GM19043 (cell line): ENCODE measurements at regions not wholly inside any gene's neighbourhood (a gene's known extent, or its start where the extent isn't known, plus 50 kb on each side); places are given as distances from the start of the nearest gene placed in this dataset.
"Not testable (repeated sequence)": the region's sequence is repeated elsewhere in the genome, so short reads cannot be mapped to it uniquely, and the experiment has no call there.

Source experiments
- ATAC-seq: cut with Tn5 transposase; IDR thresholded peaks from one replicate; pipeline ENCODE4 v1.9.1; 2021; ENCODE audit warnings: low read depth; ENCODE audit not compliant: unreplicated experiment

GRCh38 chr12:78331753-78332152 lies 501.1 kb downstream of the NAV3 start:
- ATAC-seq = no peak

DNA sequence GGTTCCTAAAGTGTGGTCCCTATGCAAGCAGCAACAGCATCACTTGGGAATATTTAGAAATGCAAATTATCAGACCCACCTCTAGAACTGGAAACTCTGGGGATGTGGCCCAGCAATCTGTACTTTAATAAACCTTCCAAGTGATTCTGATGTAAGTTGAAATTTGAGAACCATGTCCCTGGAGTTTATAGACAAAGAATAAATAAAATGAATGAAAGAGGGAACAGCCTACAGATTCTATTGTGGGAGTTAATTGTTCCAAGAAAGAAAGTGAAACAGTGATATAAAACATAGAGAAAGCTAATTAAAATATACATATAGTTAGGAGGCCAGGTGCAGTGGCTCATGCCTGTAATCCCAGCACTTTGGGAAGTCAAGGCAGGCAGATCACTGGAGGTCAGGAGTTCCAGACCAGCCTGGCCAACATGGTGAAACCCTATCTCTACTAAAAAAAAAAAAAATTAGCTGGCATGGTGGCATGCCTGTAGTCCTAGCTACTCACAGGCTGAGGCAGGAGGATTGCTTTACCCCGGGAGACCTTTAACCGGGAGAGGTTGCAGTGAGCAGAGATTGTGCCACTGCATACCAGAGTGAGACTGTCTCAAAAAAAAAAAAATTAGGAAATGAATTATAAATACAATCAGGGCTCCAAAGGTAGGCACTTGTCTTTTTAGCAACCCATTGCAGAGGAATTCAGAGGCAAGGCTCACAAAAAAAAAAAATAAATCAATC lies 507.5 kb downstream of the NAV3 start:
- no peak for ATAC-seq

- no peak for ATAC-seq
These were observed 509.7 kb downstream of the NAV3 start for GRCh38 chr12:78340406-78340805.

DNA sequence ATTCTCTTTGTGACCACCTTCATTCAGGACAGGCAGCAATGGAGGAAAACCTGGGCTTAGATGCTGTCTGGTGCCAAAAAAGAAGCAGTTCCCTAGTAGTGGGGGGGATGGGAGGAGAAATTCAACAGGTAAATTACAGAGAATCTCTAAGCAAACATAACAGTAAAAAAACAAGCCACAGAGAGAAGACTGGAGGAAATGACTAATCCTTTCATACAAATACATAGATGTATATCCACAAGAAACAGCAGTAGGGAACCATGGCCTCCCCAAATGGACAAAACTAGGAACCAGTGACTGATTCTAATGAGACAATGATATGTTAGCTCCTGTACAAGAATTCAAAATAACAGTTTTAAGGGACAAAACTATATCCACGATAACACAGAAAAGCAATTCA lies 513.0 kb downstream of the NAV3 start:
- no peak for ATAC-seq

GRCh38 chr12:78359520-78359919 lies 505.1 kb upstream of the SYT1 start:
- no peak for ATAC-seq

DNA sequence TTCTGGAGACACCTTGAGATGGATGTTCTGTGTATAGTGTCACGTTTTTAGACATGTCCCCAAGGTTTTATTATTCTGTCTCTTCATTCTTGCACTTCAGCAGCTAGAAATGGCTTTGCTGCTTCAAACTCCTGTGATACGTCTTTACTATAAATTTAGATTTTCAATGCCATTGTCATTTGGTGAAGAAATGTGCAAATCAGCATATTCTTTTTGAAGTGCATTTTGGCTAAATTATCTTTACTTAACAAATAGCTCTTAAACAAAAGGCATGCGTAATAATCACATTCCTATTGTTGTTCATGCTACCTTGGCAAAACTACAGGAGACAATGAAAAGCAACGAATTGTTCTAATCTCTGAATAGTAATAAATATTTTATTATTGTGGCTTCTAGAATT lies 502.9 kb upstream of the SYT1 start:
- ATAC-seq = no peak

DNA sequence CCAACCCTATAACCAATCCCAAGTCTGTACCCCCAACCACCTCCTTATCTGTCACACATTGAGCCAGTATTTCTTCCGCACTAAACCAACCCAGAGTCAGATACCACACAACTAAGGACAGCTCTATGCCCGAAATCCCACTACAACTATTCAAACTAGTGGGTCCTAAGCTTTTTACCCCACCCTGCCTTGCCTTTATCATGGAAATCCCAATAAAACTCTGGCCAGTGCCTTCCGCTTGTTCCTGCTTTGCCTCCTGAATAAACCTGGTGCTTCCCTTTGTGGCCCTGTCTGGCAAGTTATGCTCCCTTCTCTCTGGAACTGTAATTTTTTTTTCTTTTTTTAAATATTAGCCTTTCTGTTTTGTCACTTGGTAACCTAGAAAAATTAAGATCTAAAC lies 493.3 kb upstream of the SYT1 start:
- no peak for ATAC-seq

- ATAC-seq = no peak
These were observed 489.1 kb upstream of the SYT1 start for GRCh38 chr12:78375461-78375860.

GRCh38 chr12:78376257-78376656 lies 488.3 kb upstream of the SYT1 start:
- ATAC-seq = no peak

DNA sequence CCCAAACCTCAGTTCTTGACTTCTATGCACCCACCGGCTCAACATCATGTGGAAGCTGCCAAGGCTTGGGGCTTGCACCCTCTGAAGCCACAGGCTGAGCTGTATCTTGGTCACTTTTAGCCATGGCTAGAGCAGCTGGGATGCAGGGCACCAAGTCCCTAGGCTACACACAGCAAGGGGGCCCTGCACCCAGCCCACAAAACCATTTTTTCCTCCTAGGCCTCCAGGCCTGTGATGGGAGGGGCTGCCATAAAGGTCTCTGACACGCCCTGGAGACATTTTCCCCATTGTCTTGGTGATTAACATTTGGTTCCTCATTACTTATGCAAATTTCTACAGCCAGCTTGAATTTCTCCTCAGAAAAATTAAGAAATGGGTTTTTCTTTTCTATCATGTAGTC lies 485.5 kb upstream of the SYT1 start:
- not testable (repeated sequence) for ATAC-seq

DNA sequence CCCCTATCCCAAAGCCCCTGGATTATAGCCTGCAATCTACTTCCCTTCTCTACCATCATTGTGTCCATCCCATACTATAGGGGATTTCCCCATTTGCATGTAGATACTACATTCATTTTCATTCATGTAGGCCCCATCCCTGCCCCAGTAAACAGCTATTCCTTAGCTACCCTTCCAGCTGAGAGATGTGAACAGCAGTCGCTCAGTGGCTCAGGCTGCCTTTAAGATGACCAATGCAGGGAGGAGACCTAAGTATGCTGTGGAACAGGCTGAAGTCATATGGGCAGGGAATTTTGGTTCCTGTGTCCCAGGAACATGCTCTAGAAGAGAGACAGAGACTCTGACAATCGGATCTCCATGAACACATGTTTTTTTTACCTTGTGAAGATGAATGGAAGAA lies 481.2 kb upstream of the SYT1 start:
- ATAC-seq = no peak

DNA sequence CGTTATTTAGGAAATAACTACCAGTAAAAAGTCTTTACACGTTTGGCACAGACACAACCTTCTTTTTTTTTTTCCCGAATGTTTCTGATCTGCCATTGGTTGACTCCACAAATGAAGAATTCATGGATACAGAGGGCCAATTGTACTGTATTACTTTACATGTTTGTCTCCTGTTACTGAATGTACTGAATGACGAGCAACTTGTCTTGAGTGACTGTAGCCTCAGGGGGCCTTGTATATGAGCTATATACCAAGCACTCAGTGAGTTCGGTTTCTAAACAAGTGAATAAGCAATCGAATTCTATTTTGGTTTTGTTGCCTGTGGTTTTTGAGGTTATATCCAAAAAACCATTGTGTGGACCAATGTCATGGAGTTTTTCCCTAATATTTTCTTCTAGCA lies 480.0 kb upstream of the SYT1 start:
- no peak for ATAC-seq

GRCh38 chr12:78385541-78385940 lies 479.0 kb upstream of the SYT1 start:
- no peak for ATAC-seq

GRCh38 chr12:78386871-78387270 lies 477.7 kb upstream of the SYT1 start:
- no peak for ATAC-seq

DNA sequence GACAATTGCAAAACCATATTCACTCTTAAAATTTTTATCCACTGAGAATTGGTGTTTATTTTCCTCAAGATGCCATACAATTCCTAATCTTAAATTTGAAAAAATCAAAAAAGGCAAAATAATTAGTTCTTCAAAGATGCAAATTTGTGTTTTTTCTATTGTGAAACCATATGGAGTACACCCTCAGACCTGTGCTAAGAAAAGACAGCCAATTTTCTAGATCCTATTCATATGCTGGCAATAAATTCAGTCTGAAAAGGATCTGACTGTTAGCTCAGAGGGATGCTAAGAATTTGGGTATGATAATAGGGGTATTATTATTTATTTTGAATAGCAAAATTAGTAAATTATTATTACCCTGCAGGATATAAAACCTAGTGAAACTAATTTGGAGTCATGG lies 476.9 kb upstream of the SYT1 start:
- no peak for ATAC-seq

DNA sequence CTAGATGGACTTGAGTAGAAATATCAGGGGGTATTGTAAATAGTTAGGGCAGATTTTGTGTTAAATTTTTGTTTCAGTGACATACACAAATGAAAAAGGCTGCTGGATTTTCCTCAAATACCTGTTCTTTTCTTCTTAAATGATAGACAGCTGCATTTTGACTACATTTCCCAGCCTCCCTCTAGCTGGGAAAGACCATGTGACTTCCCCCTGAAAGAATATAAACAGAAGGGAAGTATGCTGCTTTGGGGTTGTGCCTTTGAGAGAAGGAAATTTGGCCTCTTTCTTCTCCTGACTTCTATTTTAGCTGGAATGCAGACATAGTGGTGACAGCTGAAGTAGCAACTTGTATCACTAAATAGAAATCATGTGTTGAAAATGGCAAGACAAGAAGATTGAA lies 476.1 kb upstream of the SYT1 start:
- no peak for ATAC-seq

DNA sequence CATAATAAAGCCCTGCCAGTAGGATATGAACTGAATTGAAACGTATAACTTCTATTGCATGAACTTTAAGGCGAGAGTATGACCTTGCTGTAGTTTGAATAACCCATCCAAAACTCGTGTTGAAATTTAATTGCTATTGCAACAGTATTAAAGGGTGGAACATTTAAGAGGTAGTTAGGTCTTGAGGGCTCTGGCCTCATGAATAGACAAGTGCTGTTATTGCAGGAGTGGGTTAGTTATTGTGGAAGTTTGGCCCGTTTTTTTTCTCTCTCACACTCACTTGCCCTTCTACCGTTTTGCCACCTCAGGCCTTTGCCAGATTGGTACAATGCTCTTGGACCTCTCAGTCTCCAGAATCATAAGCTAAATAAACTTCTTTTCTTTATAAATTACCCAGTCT lies 473.7 kb upstream of the SYT1 start:
- no peak for ATAC-seq

GRCh38 chr12:78392918-78393317 lies 471.7 kb upstream of the SYT1 start:
- ATAC-seq = no peak

GRCh38 chr12:78395961-78396360 lies 468.6 kb upstream of the SYT1 start:
- no peak for ATAC-seq

DNA sequence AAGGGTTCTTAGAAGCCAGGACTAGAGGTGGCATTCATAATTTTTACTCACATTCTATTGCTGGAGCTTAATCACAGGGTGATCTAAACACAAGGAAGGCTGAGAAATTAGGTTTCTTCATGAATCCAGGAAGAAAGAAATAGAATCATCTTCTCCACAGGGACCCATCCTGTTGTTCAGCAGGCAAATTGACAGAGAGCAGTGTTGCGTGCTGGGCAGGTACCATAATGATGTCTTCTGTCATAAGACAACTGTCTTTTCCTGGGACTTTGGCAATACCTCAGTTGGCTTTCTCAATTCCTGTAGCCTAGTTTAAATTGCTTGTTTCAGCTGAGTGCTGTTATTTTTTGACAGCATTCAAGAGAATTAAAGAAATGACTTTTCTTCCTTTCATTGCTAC lies 468.0 kb upstream of the SYT1 start:
- ATAC-seq = no peak

- no peak for ATAC-seq
These were observed 465.8 kb upstream of the SYT1 start for GRCh38 chr12:78398750-78399149.

DNA sequence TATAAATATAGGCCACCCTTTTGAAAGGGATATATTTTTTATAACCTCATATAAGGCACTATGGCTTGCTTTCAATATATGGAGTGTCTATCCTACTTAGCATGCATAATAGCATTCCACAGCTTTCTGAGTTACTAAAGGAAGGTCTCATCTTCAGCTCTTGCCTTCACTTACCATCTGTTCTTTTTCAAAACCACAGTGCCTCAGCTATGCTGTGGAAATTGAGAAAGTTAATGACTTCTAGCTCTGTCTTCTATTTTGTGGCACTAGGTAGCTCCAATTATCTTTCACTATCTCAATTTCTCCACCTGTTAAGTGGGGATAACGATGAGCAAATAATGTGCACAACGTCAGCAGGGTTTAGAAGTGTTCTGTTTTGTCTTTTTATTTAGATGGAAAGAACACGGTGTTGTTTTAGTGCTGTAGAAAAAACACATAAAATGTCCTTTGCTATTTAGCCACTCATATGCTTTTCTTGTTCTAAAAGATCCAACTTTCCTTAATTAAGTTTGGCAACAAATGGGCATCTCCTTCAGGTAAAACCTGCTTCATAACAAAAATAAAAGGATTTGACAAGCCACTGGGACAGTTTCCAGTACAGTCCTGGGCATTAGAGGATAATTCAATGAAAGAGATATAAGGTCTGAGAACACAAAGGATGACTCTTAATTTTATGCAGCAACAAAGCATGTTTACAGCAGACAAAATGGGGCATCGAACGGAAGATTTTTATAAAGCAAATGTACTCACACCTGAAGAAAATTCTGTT lies 462.0 kb upstream of the SYT1 start:
- ATAC-seq = no peak
